GM12878 (cell line): ENCODE measurements at regions not wholly inside any gene's neighbourhood (a gene's known extent, or its start where the extent isn't known, plus 50 kb on each side); places are given as distances from the start of the nearest gene placed in this dataset.

Experiments used
- ATAC-seq: fragments of 200-7000 bp; cut with Tn5 transposase; 3 replicates; pipeline ENCODE4 v1.9.1; 2020; ENCODE audit warnings: mild to moderate bottlenecking, moderate library complexity
- BruUV-seq: library from RNA; stranded (reverse); fragments of 400-500 nt; replicated peaks from 2 replicates; lab custom pipeline; 2021; lab: Mats Ljungman, UMichigan
- CTCF ChIA-PET: fragments of 300-600 bp; sonication (Branson Sonifier 250); formaldehyde crosslinking; extraction: SDS; loops from one replicate; lab custom pipeline; 2021; ENCODE audit warnings: inconsistent platforms; lab: Yijun Ruan, JAX
- POLR2A ChIA-PET: fragments of 350-600 bp; formaldehyde crosslinking; extraction: SDS; loops from one replicate; lab custom pipeline; 2021; ENCODE audit warnings: inconsistent platforms; lab: Charles Lee
- RAD21 ChIA-PET: fragments of 300-600 bp; sonication (Branson Sonifier 250); formaldehyde crosslinking; loops from one replicate; lab custom pipeline; 2023; ENCODE audit warnings: antibody characterized with exemption; ENCODE audit not compliant: unreplicated experiment; lab: Charles Lee
- SMC1A ChIA-PET: fragments of 300-600 bp; sonication (Branson Sonifier 250); formaldehyde crosslinking; loops from one replicate; lab custom pipeline; 2023; ENCODE audit not compliant: unreplicated experiment, uncharacterized antibody; lab: Charles Lee
- DNase-seq: peaks from one replicate; pipeline ENCODE4 v3.0.0-alpha.2; 2011; ENCODE audit warnings: low read depth, low spot score
- FAIRE-seq: peaks from 3 replicates; lab custom pipeline; 2011; peaks lifted over from hg19 to GRCh38; lab: Jason Lieb, UNC
- H2AFZ ChIP-seq: 2 replicates; pipeline ENCODE4 v1.6.0; 2011; ENCODE audit warnings: low read depth, low read length, control low read depth; ENCODE audit not compliant: control insufficient read depth
- H3K27ac ChIP-seq: 2 replicates; pipeline ENCODE4 v1.5.1; 2011; ENCODE audit warnings: control low read depth; ENCODE audit not compliant: control insufficient read depth, insufficient read depth
- H3K27me3 ChIP-seq, 2 experiments: replicated peaks in 1 of 2; 2 replicates each; pipeline versions ENCODE4 v1.6.0 to v1.6.1; 2011; ENCODE audit warnings: low read length in 1 of 2; ENCODE audit not compliant: control insufficient read depth in 2 of 2, insufficient read depth in 2 of 2
- H3K36me3 ChIP-seq, 2 experiments: 2 replicates each; pipeline ENCODE4 v1.5.1; 2011; ENCODE audit warnings: low read length in 1 of 2; ENCODE audit not compliant: control insufficient read depth in 2 of 2, insufficient read depth in 2 of 2
- H3K4me1 ChIP-seq: 2 replicates; pipeline ENCODE4 v1.6.1; 2011; ENCODE audit warnings: mild to moderate bottlenecking, low read length, moderate library complexity, mixed read lengths; ENCODE audit not compliant: control insufficient read depth, insufficient read depth
- H3K4me2 ChIP-seq: 2 replicates; pipeline ENCODE4 v1.6.0; 2011; ENCODE audit warnings: control low read depth; ENCODE audit not compliant: control insufficient read depth, insufficient read depth
- H3K4me3 ChIP-seq: fragments of 200-600 bp; sonication (generic); 2 replicates; pipeline ENCODE4 v1.5.1; 2016
- H3K79me2 ChIP-seq: 2 replicates; pipeline ENCODE4 v1.6.0; 2011; ENCODE audit warnings: low read length; ENCODE audit not compliant: control insufficient read depth, insufficient read depth
- H3K9ac ChIP-seq: 2 replicates; pipeline ENCODE4 v1.8.0; 2011; ENCODE audit warnings: low read length, control low read depth, mixed read lengths; ENCODE audit not compliant: control insufficient read depth, insufficient read depth
- H3K9me3 ChIP-seq: replicated peaks from 3 replicates; pipeline ENCODE4 v1.5.1; 2011; ENCODE audit warnings: mild to moderate bottlenecking, low read length; ENCODE audit not compliant: control insufficient read depth, insufficient read depth
- H4K20me1 ChIP-seq: 2 replicates; pipeline ENCODE4 v1.6.0; 2011; ENCODE audit not compliant: control insufficient read depth, insufficient read depth
- ASH2L ChIP-seq: fragments of 300-600, 200-600 bp; sonication (generic); IDR thresholded peaks from 2 replicates; pipeline ENCODE4 v1.6.1; 2017; ENCODE audit warnings: low read depth, mild to moderate bottlenecking, borderline replicate concordance
- BRCA1 ChIP-seq: IDR thresholded peaks from 2 replicates; pipeline ENCODE4 v1.6.1; 2011; ENCODE audit warnings: low read depth, low read length, improper control_type of control experiment
- CEBPB ChIP-seq, 2 experiments: fragments of 150-350 bp in 1 of 2; IDR thresholded peaks; 2 replicates each; pipeline ENCODE4 v1.6.1; 2012 to 2014; ENCODE audit warnings: low read depth in 2 of 2, low read length in 2 of 2, borderline replicate concordance in 1 of 2, inconsistent platforms in 1 of 2
- CREB1 ChIP-seq: IDR thresholded peaks from 2 replicates; pipeline ENCODE4 v1.6.1; 2012; ENCODE audit warnings: low read depth, mild to moderate bottlenecking, inconsistent platforms
- GABPA ChIP-seq: IDR thresholded peaks from 2 replicates; pipeline ENCODE4 v1.6.1; 2014; ENCODE audit warnings: antibody characterized with exemption, low read depth, mild to moderate bottlenecking, inconsistent platforms
- JUNB ChIP-seq: IDR thresholded peaks from 2 replicates; pipeline ENCODE4 v1.6.1; 2016; ENCODE audit warnings: antibody characterized with exemption, mild to moderate bottlenecking
- JUND ChIP-seq: IDR thresholded peaks from 2 replicates; pipeline ENCODE4 v1.6.1; 2012; ENCODE audit warnings: low read depth, mild to moderate bottlenecking, low read length, improper control_type of control experiment, moderate library complexity
- RAD21 ChIP-seq: IDR thresholded peaks from 2 replicates; pipeline ENCODE4 v1.6.1; 2011; ENCODE audit warnings: mild to moderate bottlenecking, low read depth, low read length, moderate library complexity; ENCODE audit not compliant: insufficient read depth
- RAD51 ChIP-seq: fragments of 450-650 bp; IDR thresholded peaks from 2 replicates; pipeline ENCODE4 v1.6.1; 2016; ENCODE audit warnings: moderate library complexity, mild to moderate bottlenecking, inconsistent platforms
- RELA ChIP-seq: fragments of 450-650 bp; IDR thresholded peaks from 2 replicates; pipeline ENCODE4 v1.8.0; 2014; ENCODE audit warnings: borderline replicate concordance; ENCODE audit not compliant: partially characterized antibody
- SP1 ChIP-seq: IDR thresholded peaks from one replicate; pipeline ENCODE4 v1.6.1; 2011; ENCODE audit warnings: low read depth, low read length
- USF2 ChIP-seq: IDR thresholded peaks from 2 replicates; pipeline ENCODE4 v1.6.1; 2011; ENCODE audit warnings: low read depth, low read length, improper control_type of control experiment, borderline replicate concordance
- ZBTB11 ChIP-seq: fragments of 450-650 bp; formaldehyde crosslinking; IDR thresholded peaks from 2 replicates; pipeline ENCODE4 v1.5.0; 2022; ENCODE audit warnings: mild to moderate bottlenecking, missing genetic modification characterization
- ZNF274 ChIP-seq: IDR thresholded peaks from one replicate; pipeline ENCODE4 v1.8.0; 2011; ENCODE audit not compliant: insufficient read length, insufficient read depth
- ZNF622 ChIP-seq: fragments of 450-650 bp; IDR thresholded peaks from 2 replicates; pipeline ENCODE4 v1.6.1; 2017; ENCODE audit warnings: mild to moderate bottlenecking, inconsistent platforms
- WGBS: methylation state at CpG from one replicate; pipeline ENCODE4 v1.1.6; 2016; ENCODE audit warnings: low lambda C conversion rate; ENCODE audit not compliant: insufficient replicate concordance, insufficient coverage; ENCODE audit errors: missing lambda C conversion rate; 5-methylcytosine and 5-hydroxymethylcytosine counted together
- in situ Hi-C: fragments of 300-500 bp; cut with MboI; formaldehyde crosslinking; loops from 9 replicates; pipeline ENCODE4 v1.14.3; 2018; ENCODE audit warnings: mixed read lengths
- intact Hi-C: fragments of 100-400 bp; cut with micrococcal nuclease; formaldehyde crosslinking; loops from one replicate; pipeline ENCODE4 v1.14.2; 2022; ENCODE audit not compliant: unreplicated experiment
- TF ChIP-seq, protein P1 (sequence below): fragments of 450-650 bp; IDR thresholded peaks from 2 replicates; pipeline ENCODE4 v1.6.1; 2016; ENCODE audit warnings: mild to moderate bottlenecking
- TF ChIP-seq, protein P2 (sequence below): IDR thresholded peaks from 2 replicates; pipeline ENCODE4 v1.6.1; 2011; ENCODE audit warnings: mild to moderate bottlenecking, low read depth, low read length, moderate library complexity; ENCODE audit not compliant: insufficient replicate concordance

DNA sequence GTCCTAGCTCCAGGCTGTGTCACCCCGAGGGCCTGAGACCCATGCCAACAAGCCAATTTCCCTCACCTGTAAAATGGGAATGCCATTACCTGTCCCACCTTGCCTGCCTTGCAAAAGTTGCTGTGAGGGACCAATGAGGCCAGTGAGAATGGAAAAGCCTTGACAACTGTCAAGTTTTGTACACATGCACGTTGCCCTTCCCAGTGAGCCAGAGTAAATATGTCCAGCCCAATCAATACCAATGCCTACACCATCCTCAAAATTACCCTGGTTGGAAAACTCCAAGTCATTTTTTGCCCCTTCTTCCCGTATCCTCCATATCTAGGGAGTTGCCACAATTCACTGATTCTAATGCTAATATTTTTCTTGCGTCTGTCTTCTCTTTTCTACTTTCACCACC is 73.5 kb upstream of the RASGRF1 start:
- SMC1A ChIA-PET, result no interaction called here
- Histone ChIP-seq H4K20me1 (no peaks in the 10 kb centered on the region), H3K4me1 (no peaks in the 10 kb centered on the region), H3K36me3 (no peaks in the 10 kb centered on the region), H3K4me2 (no peak overlapping the region), H3K4me3 (no peak overlapping the region), H3K27ac (no peak overlapping the region), H3K27me3 (no peaks in the 10 kb centered on the region; a peak in 1 of 4 replicates), H3K79me2 (no peaks in the 10 kb centered on the region), H2AFZ (no peak overlapping the region), H3K9ac (no peak overlapping the region), H3K9me3 (no peaks in the 10 kb centered on the region; the same call in 2 of the 3 replicates)
- in situ Hi-C loops, result no loop called here
- ATAC-seq (no peak), FAIRE-seq (no peak), DNase-seq (no peak)
- RAD21 ChIA-PET, result no interaction called here
- TF ChIP-seq USF2 (no peak), RAD21 (no peak), RAD51 (no peak), CEBPB (IDR thresholded peaks at IDR 0.05; ENCODE audit: borderline replicate concordance in 1 of 2, low read depth in 2 of 2, low read length in 2 of 2) (no peak), RELA (no peak), ZNF622 (no peak), SP1 (no peak), JUNB (no peak), BRCA1 (no peak), ZBTB11 (CRISPR knock-in tag) (no peak), JUND (no peak), ZNF274 (no peak), ASH2L (no peak), CREB1 (no peak), GABPA (no peak)
- TF ChIP-seq, protein P1, sequence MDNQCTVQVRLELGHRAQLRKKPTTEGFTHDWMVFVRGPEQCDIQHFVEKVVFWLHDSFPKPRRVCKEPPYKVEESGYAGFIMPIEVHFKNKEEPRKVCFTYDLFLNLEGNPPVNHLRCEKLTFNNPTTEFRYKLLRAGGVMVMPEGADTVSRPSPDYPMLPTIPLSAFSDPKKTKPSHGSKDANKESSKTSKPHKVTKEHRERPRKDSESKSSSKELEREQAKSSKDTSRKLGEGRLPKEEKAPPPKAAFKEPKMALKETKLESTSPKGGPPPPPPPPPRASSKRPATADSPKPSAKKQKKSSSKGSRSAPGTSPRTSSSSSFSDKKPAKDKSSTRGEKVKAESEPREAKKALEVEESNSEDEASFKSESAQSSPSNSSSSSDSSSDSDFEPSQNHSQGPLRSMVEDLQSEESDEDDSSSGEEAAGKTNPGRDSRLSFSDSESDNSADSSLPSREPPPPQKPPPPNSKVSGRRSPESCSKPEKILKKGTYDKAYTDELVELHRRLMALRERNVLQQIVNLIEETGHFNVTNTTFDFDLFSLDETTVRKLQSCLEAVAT, result no peak
- TF ChIP-seq, protein P2, sequence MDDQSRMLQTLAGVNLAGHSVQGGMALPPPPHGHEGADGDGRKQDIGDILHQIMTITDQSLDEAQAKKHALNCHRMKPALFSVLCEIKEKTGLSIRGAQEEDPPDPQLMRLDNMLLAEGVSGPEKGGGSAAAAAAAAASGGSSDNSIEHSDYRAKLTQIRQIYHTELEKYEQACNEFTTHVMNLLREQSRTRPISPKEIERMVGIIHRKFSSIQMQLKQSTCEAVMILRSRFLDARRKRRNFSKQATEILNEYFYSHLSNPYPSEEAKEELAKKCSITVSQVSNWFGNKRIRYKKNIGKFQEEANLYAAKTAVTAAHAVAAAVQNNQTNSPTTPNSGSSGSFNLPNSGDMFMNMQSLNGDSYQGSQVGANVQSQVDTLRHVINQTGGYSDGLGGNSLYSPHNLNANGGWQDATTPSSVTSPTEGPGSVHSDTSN, result no peak
- POLR2A ChIA-PET, result no interaction called here
- CTCF ChIA-PET, result no interaction called here
- intact Hi-C loops, result no loop called here
- no TSS peak for BruUV-seq
- 23% methylated on average over 4 of the region's 4 CpGs for WGBS
